GM19468 (cell line): ENCODE measurements at regions not wholly inside any gene's neighbourhood (a gene's known extent, or its start where the extent isn't known, plus 50 kb on each side); places are given as distances from the start of the nearest gene placed in this dataset.
"Not testable (repeated sequence)": the region's sequence is repeated elsewhere in the genome, so short reads cannot be mapped to it uniquely, and the experiment has no call there.

ENCODE experiments used
- ATAC-seq: cut with Tn5 transposase; IDR thresholded peaks from one replicate; pipeline ENCODE4 v1.9.1; 2021; ENCODE audit warnings: mild to moderate bottlenecking, moderate library complexity, moderate number of reproducible peaks; ENCODE audit not compliant: unreplicated experiment; ENCODE audit errors: extremely low read depth

- no peak for ATAC-seq
Measured at GRCh38 chr14:105765893-105766614, 239.7 kb downstream of the TMEM121 start.

- ATAC-seq = no peak
Measured at GRCh38 chr14:105767315-105767714, 240.9 kb downstream of the TMEM121 start.

GRCh38 chr14:105768039-105768438, 241.7 kb downstream of the TMEM121 start:
- ATAC-seq = not testable (repeated sequence)

- ATAC-seq = not testable (repeated sequence)
Measured at GRCh38 chr14:105769061-105769730, 242.8 kb downstream of the TMEM121 start.

- ATAC-seq = not testable (repeated sequence)
Measured at GRCh38 chr14:105770619-105771216, 244.3 kb downstream of the TMEM121 start.

GRCh38 chr14:105771261-105772226, 245.2 kb downstream of the TMEM121 start:
- not testable (repeated sequence) for ATAC-seq

- ATAC-seq = not testable (repeated sequence)
Measured at GRCh38 chr14:105772710-105773250, 246.4 kb downstream of the TMEM121 start.

GRCh38 chr14:105773584-105773983, 247.2 kb downstream of the TMEM121 start:
- no peak for ATAC-seq

GRCh38 chr14:105774001-105774400, 247.6 kb downstream of the TMEM121 start:
- ATAC-seq = no peak

GRCh38 chr14:105774585-105775348, 248.4 kb downstream of the TMEM121 start:
- ATAC-seq = not testable (repeated sequence)

GRCh38 chr14:105775349-105775923, 249.1 kb downstream of the TMEM121 start:
- ATAC-seq = not testable (repeated sequence)

- not testable (repeated sequence) for ATAC-seq
Measured at GRCh38 chr14:105776112-105776511, 249.7 kb downstream of the TMEM121 start.

- ATAC-seq = no peak
Measured at GRCh38 chr14:105776924-105777323, 250.5 kb downstream of the TMEM121 start.

- no peak for ATAC-seq
Measured at GRCh38 chr14:105783707-105784106, 257.3 kb downstream of the TMEM121 start.

GRCh38 chr14:105793836-105794235, 267.5 kb downstream of the TMEM121 start:
- no peak for ATAC-seq

- no peak for ATAC-seq
Measured at GRCh38 chr14:105797546-105797945, 271.2 kb downstream of the TMEM121 start.

GRCh38 chr14:105805701-105806100, 279.3 kb downstream of the TMEM121 start:
- no peak for ATAC-seq

GRCh38 chr14:105806568-105806967, 280.2 kb downstream of the TMEM121 start:
- ATAC-seq = no peak
